PC-3 (cell line): ENCODE measurements at regions not wholly inside any gene's neighbourhood (a gene's known extent, or its start where the extent isn't known, plus 50 kb on each side); places are given as distances from the start of the nearest gene placed in this dataset.

Experiments used
- ATAC-seq: fragments of 200-7000 bp; cut with Tn5 transposase; 2 replicates; pipeline ENCODE4 v1.9.1; 2020; ENCODE audit warnings: mild to moderate bottlenecking, moderate library complexity
- BruUV-seq: library from RNA; stranded (reverse); fragments of 400-500 nt; replicated peaks from 2 replicates; lab custom pipeline; 2021; lab: Mats Ljungman, UMichigan
- CTCF ChIA-PET: fragments of 300-600 bp; sonication (Branson Sonifier 250); formaldehyde crosslinking; loops from one replicate; lab custom pipeline; 2022; ENCODE audit warnings: antibody characterized with exemption; lab: Charles Lee
- POLR2A ChIA-PET: fragments of 300-600 bp; sonication (Branson Sonifier 250); formaldehyde crosslinking; loops from one replicate; lab custom pipeline; 2022; ENCODE audit warnings: antibody characterized with exemption; ENCODE audit not compliant: unreplicated experiment; lab: Charles Lee
- DNase-seq: peaks from one replicate; pipeline ENCODE4 v3.0.0-alpha.2; 2015
- H2AFZ ChIP-seq: fragments of 300-600 bp; sonication (generic); 2 replicates; pipeline ENCODE4 v1.6.0; 2016; ENCODE audit warnings: antibody characterized with exemption, low read length
- H3F3A ChIP-seq: fragments of 300-600 bp; sonication (generic); one replicate; pipeline ENCODE4 v1.6.0; 2017; ENCODE audit warnings: antibody characterized with exemption, low read length, control low read depth, mild to moderate bottlenecking; ENCODE audit not compliant: unreplicated experiment
- H3K27ac ChIP-seq: fragments of 300-600 bp; sonication (generic); 2 replicates; pipeline ENCODE4 v1.5.1; 2016; ENCODE audit warnings: mild to moderate bottlenecking, low read length
- H3K27me3 ChIP-seq: fragments of 300-600 bp; sonication (generic); 2 replicates; pipeline ENCODE4 v1.6.1; 2016; ENCODE audit warnings: low read length, mixed read lengths
- H3K36me3 ChIP-seq: fragments of 300-600 bp; sonication (generic); 2 replicates; pipeline ENCODE4 v1.6.1; 2016; ENCODE audit warnings: low read depth, mixed run types, low read length, mixed read lengths
- H3K4me1 ChIP-seq: fragments of 300-600 bp; sonication (generic); 2 replicates; pipeline ENCODE4 v1.5.1; 2016; ENCODE audit warnings: low read length; ENCODE audit not compliant: insufficient read depth
- H3K4me2 ChIP-seq: fragments of 300-600 bp; sonication (generic); 2 replicates; pipeline ENCODE4 v1.6.0; 2016; ENCODE audit warnings: low read length
- H3K4me3 ChIP-seq: fragments of 300-600 bp; sonication (generic); 2 replicates; pipeline ENCODE4 v1.5.1; 2016; ENCODE audit warnings: mild to moderate bottlenecking, low read length, mixed read lengths
- H3K79me2 ChIP-seq: fragments of 300-600 bp; sonication (generic); 2 replicates; pipeline ENCODE4 v1.6.1; 2017; ENCODE audit warnings: low read length, mixed read lengths
- H3K9ac ChIP-seq: fragments of 300-600 bp; sonication (generic); 2 replicates; pipeline ENCODE4 v1.6.0; 2016; ENCODE audit warnings: mild to moderate bottlenecking, low read length
- H3K9me2 ChIP-seq: fragments of 300-600 bp; sonication (generic); replicated peaks from 2 replicates; pipeline ENCODE4 v1.6.1; 2016; ENCODE audit warnings: mixed run types, low read length, mixed read lengths
- H3K9me3 ChIP-seq: fragments of 300-600 bp; sonication (generic); 2 replicates; pipeline ENCODE4 v1.6.1; 2016; ENCODE audit warnings: low read length, mixed read lengths
- H4K20me1 ChIP-seq: fragments of 300-600 bp; sonication (generic); 2 replicates; pipeline ENCODE4 v1.6.1; 2016; ENCODE audit warnings: low read length, mixed read lengths
- EZH2 ChIP-seq: fragments of 300-600 bp; sonication (generic); IDR thresholded peaks from one replicate; pipeline ENCODE4 v1.6.1; 2017; ENCODE audit warnings: antibody characterized with exemption, mild to moderate bottlenecking, low read length; ENCODE audit not compliant: unreplicated experiment
- EZH2phosphoT487 ChIP-seq: fragments of 300-600 bp; sonication (generic); IDR thresholded peaks from 2 replicates; pipeline ENCODE4 v1.6.1; 2018; ENCODE audit warnings: mild to moderate bottlenecking, antibody characterized with exemption, low read length, borderline replicate concordance
- intact Hi-C: fragments of 100-400 bp; cut with micrococcal nuclease; formaldehyde crosslinking; loops from 2 replicates; pipeline ENCODE4 v1.9.0; 2023
- TF ChIP-seq, protein P1 (sequence below): fragments of 300-600 bp; sonication (generic); conservative IDR thresholded peaks from 2 replicates; pipeline ENCODE4 v1.5.1; 2017; ENCODE audit warnings: antibody characterized with exemption, low read depth, mild to moderate bottlenecking, low read length

DNA sequence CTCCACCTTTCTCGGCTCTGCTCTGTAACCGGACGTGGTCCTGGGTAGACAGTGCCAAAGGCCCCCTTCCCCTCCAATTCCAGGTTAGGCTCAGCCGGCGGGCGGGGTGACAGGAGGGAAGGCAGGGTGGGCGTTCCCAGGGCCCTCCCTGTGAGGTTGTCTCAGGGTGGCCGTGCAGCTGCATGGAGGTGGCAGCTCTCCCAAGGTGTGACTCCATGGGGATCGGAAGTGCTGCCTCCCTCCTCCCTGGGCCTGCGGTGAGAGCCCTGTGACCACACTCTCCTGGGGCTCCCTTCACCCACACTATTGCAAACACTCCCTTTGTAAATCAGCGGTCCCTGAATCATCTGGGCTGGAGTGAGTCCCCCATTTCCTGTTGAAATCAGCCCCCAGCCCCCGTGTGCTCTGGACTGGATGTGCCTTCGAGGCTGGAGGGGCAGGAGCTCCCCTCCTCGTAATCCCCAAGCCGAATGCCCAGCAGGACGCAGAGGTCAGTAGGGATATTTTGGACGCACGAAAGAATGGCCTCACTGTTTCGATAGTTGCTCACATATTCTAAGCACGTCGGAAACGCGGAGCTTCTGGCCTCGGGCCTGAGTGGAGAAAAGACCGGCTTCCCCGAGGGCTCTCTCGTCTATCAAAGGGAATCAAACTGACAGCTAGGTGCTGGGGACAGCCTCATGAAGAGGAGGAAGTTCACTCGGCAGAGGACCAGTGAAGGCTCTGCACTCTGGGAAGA lies 107.6 kb upstream of the COL5A1 start:
- no peak overlapping the region for H2AFZ ChIP-seq
- POLR2A ChIA-PET = no interaction called here
- H4K20me1 ChIP-seq = no peaks in the 10 kb centered on the region

DNA sequence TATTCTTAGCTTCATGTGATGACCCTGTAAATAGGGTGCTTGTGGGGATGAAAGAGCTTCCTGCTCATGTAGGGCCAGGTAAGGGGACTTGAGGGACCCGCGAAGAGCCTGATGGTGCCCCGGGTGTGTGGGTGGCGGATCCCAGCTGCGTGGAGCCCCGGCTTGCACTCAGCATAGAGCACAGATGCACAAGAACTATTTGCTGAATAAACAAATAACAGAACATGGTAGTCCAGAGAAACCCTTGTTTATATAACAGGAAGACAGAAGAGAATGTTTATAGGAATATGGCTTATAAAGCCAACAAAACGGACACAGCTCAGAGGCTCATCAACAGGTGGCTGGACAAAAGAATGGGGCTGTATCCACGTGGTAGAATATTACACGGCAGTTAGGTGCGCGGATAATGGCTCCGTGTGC lies 106.9 kb upstream of the COL5A1 start:
- no peaks in the 10 kb centered on the region for H3F3A ChIP-seq
- TF ChIP-seq EZH2phosphoT487 = no peak
- H3K4me2 ChIP-seq = no peak overlapping the region
- no peak for ATAC-seq
- H3K27ac ChIP-seq = no peak overlapping the region
- no peaks in the 10 kb centered on the region for H3K9me3 ChIP-seq
- no peaks in the 10 kb centered on the region for H3K36me3 ChIP-seq
- no peak overlapping the region for H2AFZ ChIP-seq
- no TSS peak for BruUV-seq
- intact Hi-C loops = no loop called here
- DNase-seq = no peak
- peaks cover 8% of the 10 kb centered on the region; the same call in 1 of the 2 replicates for H3K4me1 ChIP-seq
- ChIA-PET CTCF (no interaction called here), POLR2A (no interaction called here)
- H3K27me3 ChIP-seq = no peaks in the 10 kb centered on the region
- H4K20me1 ChIP-seq = no peaks in the 10 kb centered on the region
- H3K9me2 ChIP-seq = no peaks in the 10 kb centered on the region
- H3K4me3 ChIP-seq = no peak overlapping the region
- H3K79me2 ChIP-seq = no peaks in the 10 kb centered on the region
- H3K9ac ChIP-seq = no peak overlapping the region

More for the DNA sequence above, 107.6 kb upstream of the COL5A1 start:
- Histone ChIP-seq H3K4me2 (no peak overlapping the region), H3K9me3 (no peaks in the 10 kb centered on the region), H3K36me3 (no peaks in the 10 kb centered on the region), H3K4me1 (peaks cover 8% of the 10 kb centered on the region; the same call in 1 of the 2 replicates), H3K4me3 (no peak overlapping the region), H3K79me2 (no peaks in the 10 kb centered on the region), H3K27ac (no peak overlapping the region), H3K27me3 (no peaks in the 10 kb centered on the region), H3K9ac (no peak overlapping the region), H3K9me2 (no peaks in the 10 kb centered on the region), H3F3A (no peaks in the 10 kb centered on the region)
- CTCF ChIA-PET = no interaction called here
- intact Hi-C loops = no loop called here
- ATAC-seq (no peak), DNase-seq (no peak)
- BruUV-seq = no TSS peak
- TF ChIP-seq, protein P1, sequence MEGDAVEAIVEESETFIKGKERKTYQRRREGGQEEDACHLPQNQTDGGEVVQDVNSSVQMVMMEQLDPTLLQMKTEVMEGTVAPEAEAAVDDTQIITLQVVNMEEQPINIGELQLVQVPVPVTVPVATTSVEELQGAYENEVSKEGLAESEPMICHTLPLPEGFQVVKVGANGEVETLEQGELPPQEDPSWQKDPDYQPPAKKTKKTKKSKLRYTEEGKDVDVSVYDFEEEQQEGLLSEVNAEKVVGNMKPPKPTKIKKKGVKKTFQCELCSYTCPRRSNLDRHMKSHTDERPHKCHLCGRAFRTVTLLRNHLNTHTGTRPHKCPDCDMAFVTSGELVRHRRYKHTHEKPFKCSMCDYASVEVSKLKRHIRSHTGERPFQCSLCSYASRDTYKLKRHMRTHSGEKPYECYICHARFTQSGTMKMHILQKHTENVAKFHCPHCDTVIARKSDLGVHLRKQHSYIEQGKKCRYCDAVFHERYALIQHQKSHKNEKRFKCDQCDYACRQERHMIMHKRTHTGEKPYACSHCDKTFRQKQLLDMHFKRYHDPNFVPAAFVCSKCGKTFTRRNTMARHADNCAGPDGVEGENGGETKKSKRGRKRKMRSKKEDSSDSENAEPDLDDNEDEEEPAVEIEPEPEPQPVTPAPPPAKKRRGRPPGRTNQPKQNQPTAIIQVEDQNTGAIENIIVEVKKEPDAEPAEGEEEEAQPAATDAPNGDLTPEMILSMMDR = no peak
- TF ChIP-seq EZH2phosphoT487 (no peak), EZH2 (no peak)

DNA sequence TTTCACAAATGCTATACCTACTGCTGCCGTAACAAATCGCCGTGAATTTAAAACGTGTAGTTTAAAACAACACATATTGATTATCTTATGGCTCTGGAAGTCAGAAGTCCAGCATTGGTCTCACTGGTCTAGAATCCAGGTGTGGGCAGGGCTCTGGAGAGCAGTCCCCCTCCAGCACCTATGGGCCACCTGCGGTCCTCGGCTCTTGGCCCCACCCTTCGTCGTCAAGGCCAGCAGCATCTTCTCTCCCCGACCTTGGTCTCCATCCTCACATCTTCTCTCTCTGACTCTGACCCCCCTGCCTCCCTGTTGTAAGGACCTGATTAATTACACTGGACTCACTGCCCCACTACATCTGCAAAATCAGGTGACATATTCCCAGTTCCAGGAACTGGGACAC lies 106.4 kb upstream of the COL5A1 start:
- ATAC-seq (no peak), DNase-seq (no peak)
- no peaks in the 10 kb centered on the region for H3K36me3 ChIP-seq
- no peak for TF ChIP-seq EZH2phosphoT487
- TF ChIP-seq, protein P1 = no peak
- TF ChIP-seq EZH2 = no peak
- peaks cover 8% of the 10 kb centered on the region; the same call in 1 of the 2 replicates for H3K4me1 ChIP-seq
- H3K4me3 ChIP-seq = no peak overlapping the region
- no TSS peak for BruUV-seq
- H3K9ac ChIP-seq = no peak overlapping the region
- no peaks in the 10 kb centered on the region for H3K9me2 ChIP-seq
- ChIA-PET POLR2A (no interaction called here), CTCF (no interaction called here)
- H3K27ac ChIP-seq = no peak overlapping the region
- no peaks in the 10 kb centered on the region for H3K9me3 ChIP-seq
- H2AFZ ChIP-seq = no peak overlapping the region
- no peaks in the 10 kb centered on the region for H3K79me2 ChIP-seq
- intact Hi-C loops = no loop called here
- H3K4me2 ChIP-seq = no peak overlapping the region
- no peaks in the 10 kb centered on the region for H3K27me3 ChIP-seq
- H3F3A ChIP-seq = no peaks in the 10 kb centered on the region
- H4K20me1 ChIP-seq = no peaks in the 10 kb centered on the region
